Transverse colon (tissue), 4 donors: ENCODE measurements at regions not wholly inside any gene's neighbourhood (a gene's known extent, or its start where the extent isn't known, plus 50 kb on each side); places are given as distances from the start of the nearest gene placed in this dataset.

Source experiments
- DNase-seq: peaks from one replicate; pipeline ENCODE4 v3.0.0-alpha.2; 2019
- H3K27ac ChIP-seq, 4 donors: fragments of 200-600 bp; sonication (generic); 2 replicates each; pipeline ENCODE4 v1.5.1; 2016 to 2018; ENCODE audit warnings: inconsistent platforms in 4 of 4
- H3K27me3 ChIP-seq: fragments of 200-600 bp; sonication (generic); 2 replicates; pipeline ENCODE4 v1.5.1; 2017; ENCODE audit warnings: inconsistent platforms
- H3K36me3 ChIP-seq, 4 donors: fragments of 200-600 bp; sonication (generic); 2 replicates each; pipeline ENCODE4 v1.5.1; 2017 to 2019; ENCODE audit warnings: inconsistent platforms in 4 of 4
- H3K4me1 ChIP-seq, 4 donors: fragments of 200-600 bp; sonication (generic); 2 replicates each; pipeline ENCODE4 v1.5.1; 2017 to 2020; ENCODE audit warnings: inconsistent platforms in 4 of 4
- H3K4me3 ChIP-seq, 4 donors: fragments of 200-600 bp; sonication (generic); 1 replicate in 1 of 4; 2 replicates in 3 of 4; pipeline versions ENCODE4 v1.5.1 to v1.6.1; 2017 to 2019; ENCODE audit warnings: inconsistent platforms in 4 of 4
- H3K9me3 ChIP-seq, 2 donors: fragments of 200-600 bp; sonication (generic); 2 replicates each; pipeline ENCODE4 v1.5.1; 2017 to 2019; ENCODE audit warnings: inconsistent platforms in 2 of 2
- CTCF ChIP-seq, 5 experiments: fragments of 200-600 bp in 3 of 5; fragments of 450-650 bp in 2 of 5; sonication (generic) in 3 of 5; IDR thresholded peaks; 1 replicate in 2 of 5; 2 replicates in 3 of 5; pipeline ENCODE4 v1.5.1; 2016 to 2017; ENCODE audit warnings: antibody characterized with exemption in 5 of 5, inconsistent platforms in 3 of 5, mild to moderate bottlenecking in 2 of 5, moderate library complexity in 1 of 5
- EP300 ChIP-seq: sonication (generic); formaldehyde crosslinking; IDR thresholded peaks from one replicate; pipeline ENCODE4 v1.6.1; 2017; ENCODE audit warnings: antibody characterized with exemption, low read depth
- POLR2A ChIP-seq: fragments of 450-650 bp; IDR thresholded peaks from one replicate; pipeline ENCODE4 v1.6.1; 2016; ENCODE audit warnings: antibody characterized with exemption, mild to moderate bottlenecking, moderate library complexity
- POLR2AphosphoS5 ChIP-seq, 3 donors: sonication (generic); formaldehyde crosslinking; IDR thresholded peaks; one replicate each; pipeline ENCODE4 v1.6.1; 2016; ENCODE audit warnings: antibody characterized with exemption in 3 of 3
- WGBS, 2 donors: methylation state at CpG; one replicate each; pipeline ENCODE4 v1.1.5; 2018; ENCODE audit warnings: low coverage in 1 of 2; 5-methylcytosine and 5-hydroxymethylcytosine counted together
- in situ Hi-C, 4 donors: fragments of 200-750 bp; cut with MboI; loops; one replicate each; pipeline versions ENCODE4 v1.15.0 to v1.15.1; 2017; ENCODE audit warnings: low sequenced_read_pairs in 3 of 4, low pct_ligation_motif_present in 1 of 4, low pct_unique_long_range_greater_than_20kb in 1 of 4
- intact Hi-C: fragments of 100-400 bp; cut with DNase I; formaldehyde crosslinking; loops from one replicate; pipeline ENCODE4 v1.15.1; 2023; ENCODE audit warnings: low total_unique reads

GRCh38 chr14:41482861-41483260, 123.8 kb upstream of the LRFN5 start:
- H3K27ac ChIP-seq: no peak overlapping the region
- no peaks in the 10 kb centered on the region for H3K9me3 ChIP-seq
- no peaks in the 10 kb centered on the region for H3K27me3 ChIP-seq
- H3K4me3 ChIP-seq: no peak overlapping the region
- in situ Hi-C loops: no loop called here
- intact Hi-C loops: no loop called here
- H3K36me3 ChIP-seq: no peaks in the 10 kb centered on the region
- TF ChIP-seq EP300: no peak
- TF ChIP-seq POLR2A: no peak
- TF ChIP-seq CTCF (IDR thresholded peaks at IDR 0.05): no peak
- TF ChIP-seq POLR2AphosphoS5 (IDR thresholded peaks at IDR 0.05): no peak
- H3K4me1 ChIP-seq: no peaks in the 10 kb centered on the region
- no peak for DNase-seq

- TF ChIP-seq EP300 (no peak), POLR2AphosphoS5 (IDR thresholded peaks at IDR 0.05) (no peak), CTCF (IDR thresholded peaks at IDR 0.05) (no peak), POLR2A (no peak)
- H3K4me1 ChIP-seq: no peaks in the 10 kb centered on the region
- no peaks in the 10 kb centered on the region for H3K36me3 ChIP-seq
- no peak overlapping the region for H3K4me3 ChIP-seq
- no peaks in the 10 kb centered on the region for H3K27me3 ChIP-seq
- H3K27ac ChIP-seq: no peak overlapping the region
- H3K9me3 ChIP-seq: no peaks in the 10 kb centered on the region
- 7 to 29% methylated on average over 1 of the region's 1 CpG for WGBS, 2 donors
- intact Hi-C loops: no loop called here
- DNase-seq: no peak
- in situ Hi-C loops: no loop called here
Observed at GRCh38 chr14:41476526-41476925, 130.2 kb upstream of the LRFN5 start.

GRCh38 chr14:41461380-41461779, 145.3 kb upstream of the LRFN5 start:
- Histone ChIP-seq H3K4me3 (no peak overlapping the region), H3K27ac (no peak overlapping the region), H3K27me3 (no peaks in the 10 kb centered on the region), H3K4me1 (no peaks in the 10 kb centered on the region), H3K36me3 (no peaks in the 10 kb centered on the region), H3K9me3 (no peaks in the 10 kb centered on the region)
- intact Hi-C loops (no loop called here), in situ Hi-C loops (no loop called here)
- TF ChIP-seq POLR2AphosphoS5 (IDR thresholded peaks at IDR 0.05) (no peak), POLR2A (no peak), EP300 (no peak), CTCF (IDR thresholded peaks at IDR 0.05) (no peak)
- DNase-seq: no peak

- intact Hi-C loops: no loop called here
- TF ChIP-seq CTCF (IDR thresholded peaks at IDR 0.05) (no peak), POLR2A (no peak)
- in situ Hi-C loops: no loop called here
Observed at GRCh38 chr14:41457393-41457792, 149.3 kb upstream of the LRFN5 start.

More at GRCh38 chr14:41457393-41457792, 149.3 kb upstream of the LRFN5 start:
- Histone ChIP-seq H3K27ac (no peak overlapping the region), H3K9me3 (no peaks in the 10 kb centered on the region), H3K36me3 (no peaks in the 10 kb centered on the region), H3K4me3 (no peak overlapping the region), H3K27me3 (no peaks in the 10 kb centered on the region), H3K4me1 (no peaks in the 10 kb centered on the region)
- no peak for DNase-seq
- WGBS, 2 donors: 84 to 93% methylated on average over 1 of the region's 1 CpG
